Activated T-helper 2 cell treated with anti-CD3 and anti-CD28 coated beads, Interferon-gamma antibody, Interleukin-2, Interleukin-4, amounts not matched to agents 10 μg/mL and 5 μg/mL and 100 μg/mL, durations not matched to agents 14 hours and 24 hours and 36 hours (primary cell): ENCODE measurements at regions not wholly inside any gene's neighbourhood (a gene's known extent, or its start where the extent isn't known, plus 50 kb on each side); places are given as distances from the start of the nearest gene placed in this dataset.
A peak's percentile ranks its signal among the peaks of the same experiment; 100 is the strongest.
"Not testable (repeated sequence)": the region's sequence is repeated elsewhere in the genome, so short reads cannot be mapped to it uniquely, and the experiment has no call there.

Source experiments
- DNase-seq: peaks from one replicate; pipeline ENCODE4 v3.0.0; 2021; ENCODE audit warnings: low spot score
- H3K27ac Mint-ChIP-seq: one replicate; pipeline ENCODE4 v1.8.0; 2021; ENCODE audit warnings: mixed read lengths
- H3K27me3 Mint-ChIP-seq: one replicate; pipeline ENCODE4 v1.8.0; 2021; ENCODE audit warnings: low read depth, mixed read lengths
- H3K36me3 Mint-ChIP-seq: one replicate; pipeline ENCODE4 v1.8.0; 2021; ENCODE audit warnings: low read depth, mixed read lengths
- H3K4me1 Mint-ChIP-seq: one replicate; pipeline ENCODE4 v1.8.0; 2021; ENCODE audit warnings: low read depth, mixed read lengths
- H3K4me3 Mint-ChIP-seq: one replicate; pipeline ENCODE4 v1.8.0; 2021; ENCODE audit warnings: low read depth, mild to moderate bottlenecking, moderate library complexity, mixed read lengths
- H3K9me3 Mint-ChIP-seq: one replicate; pipeline ENCODE4 v1.8.0; 2021; ENCODE audit warnings: mixed read lengths
- intact Hi-C: fragments of 100-400 bp; cut with micrococcal nuclease; formaldehyde crosslinking; loops from one replicate; pipeline ENCODE4 v1.15.1; 2023

GRCh38 chr2:215737477-215737876, 275.9 kb downstream of the MREG start:
- H3K27me3 Mint-ChIP-seq, result no peaks in the 10 kb centered on the region
- no peaks in the 10 kb centered on the region for H3K36me3 Mint-ChIP-seq
- no peak overlapping the region for H3K27ac Mint-ChIP-seq

GRCh38 chr2:215736653-215737290, 276.6 kb downstream of the MREG start:
- DNase-seq, result no peak
- Mint-ChIP-seq H3K4me1 (peaks cover 2% of the 10 kb centered on the region), H3K4me3 (no peak overlapping the region), H3K27me3 (no peaks in the 10 kb centered on the region), H3K9me3 (peaks cover 12% of the 10 kb centered on the region), H3K36me3 (no peaks in the 10 kb centered on the region), H3K27ac (no peak overlapping the region)
- intact Hi-C loops, result no loop called here

More at GRCh38 chr2:215737477-215737876, 275.9 kb downstream of the MREG start:
- peaks cover 12% of the 10 kb centered on the region for H3K9me3 Mint-ChIP-seq
- H3K4me3 Mint-ChIP-seq, result no peak overlapping the region
- peaks cover 9% of the 10 kb centered on the region for H3K4me1 Mint-ChIP-seq
- intact Hi-C loops, result no loop called here
- DNase-seq, result no peak

- Mint-ChIP-seq H3K4me3 (no peak overlapping the region), H3K36me3 (no peaks in the 10 kb centered on the region), H3K27me3 (no peaks in the 10 kb centered on the region), H3K9me3 (no peaks in the 10 kb centered on the region), H3K27ac (no peak overlapping the region), H3K4me1 (peaks cover 9% of the 10 kb centered on the region)
- intact Hi-C loops, result no loop called here
- no peak for DNase-seq
Observed at GRCh38 chr2:215731108-215731658, 282.2 kb downstream of the MREG start.

- no peak overlapping the region for H3K4me3 Mint-ChIP-seq
- intact Hi-C loops, result no loop called here
- no peaks in the 10 kb centered on the region for H3K9me3 Mint-ChIP-seq
- H3K27ac Mint-ChIP-seq, result no peak overlapping the region
- peaks cover 9% of the 10 kb centered on the region for H3K4me1 Mint-ChIP-seq
- H3K27me3 Mint-ChIP-seq, result no peaks in the 10 kb centered on the region
- no peaks in the 10 kb centered on the region for H3K36me3 Mint-ChIP-seq
- no peak for DNase-seq
Observed at GRCh38 chr2:215729985-215730620, 283.2 kb downstream of the MREG start.

GRCh38 chr2:215728504-215729065, 284.8 kb downstream of the MREG start:
- peak overlapping the region; percentile 23 for H3K27ac Mint-ChIP-seq
- H3K4me1 Mint-ChIP-seq, result peaks cover 9% of the 10 kb centered on the region
- DNase-seq, result no peak
- no peaks in the 10 kb centered on the region for H3K9me3 Mint-ChIP-seq
- no peak overlapping the region for H3K4me3 Mint-ChIP-seq
- intact Hi-C loops, result loop anchor here (1.0 kb wide), 1 partner anchor 14 kb away; no protein-coding TSS in a partner anchor
- no peaks in the 10 kb centered on the region for H3K36me3 Mint-ChIP-seq
- H3K27me3 Mint-ChIP-seq, result no peaks in the 10 kb centered on the region

GRCh38 chr2:215727507-215728503, 285.5 kb downstream of the MREG start:
- peaks cover 9% of the 10 kb centered on the region for H3K4me1 Mint-ChIP-seq
- H3K27me3 Mint-ChIP-seq, result no peaks in the 10 kb centered on the region
- H3K36me3 Mint-ChIP-seq, result no peaks in the 10 kb centered on the region
- H3K27ac Mint-ChIP-seq, result peak overlapping the region; percentile 23
- no peak overlapping the region for H3K4me3 Mint-ChIP-seq
- intact Hi-C loops, result loop anchor here (1.0 kb wide), 1 partner anchor 14 kb away; no protein-coding TSS in a partner anchor
- no peaks in the 10 kb centered on the region for H3K9me3 Mint-ChIP-seq
- no peak for DNase-seq

- peaks cover 9% of the 10 kb centered on the region for H3K4me1 Mint-ChIP-seq
- intact Hi-C loops, result no loop called here
- no peak overlapping the region for H3K27ac Mint-ChIP-seq
- H3K36me3 Mint-ChIP-seq, result no peaks in the 10 kb centered on the region
- DNase-seq, result no peak
- H3K4me3 Mint-ChIP-seq, result no peak overlapping the region
- H3K27me3 Mint-ChIP-seq, result no peaks in the 10 kb centered on the region
- H3K9me3 Mint-ChIP-seq, result peaks cover 4% of the 10 kb centered on the region
Observed at GRCh38 chr2:215726070-215726469, 287.3 kb downstream of the MREG start.

- Mint-ChIP-seq H3K36me3 (no peaks in the 10 kb centered on the region), H3K4me1 (peaks cover 7% of the 10 kb centered on the region), H3K27ac (no peak overlapping the region), H3K27me3 (no peaks in the 10 kb centered on the region), H3K4me3 (no peak overlapping the region), H3K9me3 (peaks cover 4% of the 10 kb centered on the region)
- no peak for DNase-seq
- intact Hi-C loops, result no loop called here
Observed at GRCh38 chr2:215724146-215724545, 288.3 kb upstream of the FN1 start.

- peaks cover 7% of the 10 kb centered on the region for H3K4me1 Mint-ChIP-seq
- intact Hi-C loops, result no loop called here
- H3K36me3 Mint-ChIP-seq, result no peaks in the 10 kb centered on the region
- H3K27ac Mint-ChIP-seq, result no peak overlapping the region
- no peak for DNase-seq
- no peaks in the 10 kb centered on the region for H3K27me3 Mint-ChIP-seq
- peaks cover 4% of the 10 kb centered on the region for H3K9me3 Mint-ChIP-seq
- H3K4me3 Mint-ChIP-seq, result no peak overlapping the region
Observed at GRCh38 chr2:215723631-215724011, 287.8 kb upstream of the FN1 start.

GRCh38 chr2:215722986-215723630, 287.2 kb upstream of the FN1 start:
- Mint-ChIP-seq H3K4me3 (no peak overlapping the region), H3K9me3 (peaks cover 4% of the 10 kb centered on the region), H3K27me3 (no peaks in the 10 kb centered on the region), H3K36me3 (no peaks in the 10 kb centered on the region), H3K4me1 (peaks cover 1% of the 10 kb centered on the region), H3K27ac (no peak overlapping the region)
- intact Hi-C loops, result no loop called here
- no peak for DNase-seq

- peaks cover 4% of the 10 kb centered on the region for H3K9me3 Mint-ChIP-seq
- H3K27ac Mint-ChIP-seq, result no peak overlapping the region
- H3K4me1 Mint-ChIP-seq, result no peaks in the 10 kb centered on the region
- no peak overlapping the region for H3K4me3 Mint-ChIP-seq
- no peaks in the 10 kb centered on the region for H3K27me3 Mint-ChIP-seq
- no peaks in the 10 kb centered on the region for H3K36me3 Mint-ChIP-seq
- intact Hi-C loops, result no loop called here
- no peak for DNase-seq
Observed at GRCh38 chr2:215722125-215722524, 286.3 kb upstream of the FN1 start.

- H3K4me1 Mint-ChIP-seq, intact Hi-C loops, DNase-seq, H3K36me3 Mint-ChIP-seq, H3K9me3 Mint-ChIP-seq, H3K27ac Mint-ChIP-seq, H3K27me3 Mint-ChIP-seq, H3K4me3 Mint-ChIP-seq: not testable (repeated sequence)
Observed at GRCh38 chr2:215721515-215721914, 285.6 kb upstream of the FN1 start.
